ENCODE measurements at regions not wholly inside any gene's neighbourhood (a gene's known extent, or its start where the extent isn't known, plus 50 kb on each side); places are given as distances from the start of the nearest gene placed in this dataset.

GRCh38 chr13:62084728-62085127 is 669.1 kb upstream of the PCDH20 start:
- Mint-ChIP-seq H3K27me3 (ENCODE audit: insufficient read depth, low read depth, poor library complexity) (no peaks in the 10 kb centered on the region), H3K36me3 (ENCODE audit: low read depth) (no peaks in the 10 kb centered on the region), H3K4me3 (no peak overlapping the region), H3K9me3 (no peaks in the 10 kb centered on the region), H3K27ac (no peak overlapping the region), H3K4me1 (peaks cover 13% of the 10 kb centered on the region)
- H3F3A ChIP-seq (replicated peaks; ENCODE audit: low read depth) = no peaks in the 10 kb centered on the region
- H2AFZ ChIP-seq = no peak overlapping the region
- no peaks in the 10 kb centered on the region for H3K36me3 ChIP-seq (ENCODE audit: insufficient read depth)
- H3K9me2 ChIP-seq (ENCODE audit: insufficient read depth) = no peaks in the 10 kb centered on the region
- no peak overlapping the region for H3K4me3 ChIP-seq
- no peak overlapping the region for H3K27ac ChIP-seq (ENCODE audit: low read depth)
- DNase-seq (ENCODE audit: low spot score) = no peak
- H3K27me3 ChIP-seq (ENCODE audit: insufficient read depth) = no peaks in the 10 kb centered on the region
- TF ChIP-seq ZNF114 (CRISPR knock-in tag; IDR thresholded peaks at IDR 0.05) (no peak), JUNB (IDR thresholded peaks at IDR 0.05; ENCODE audit: unreplicated experiment) (no peak)
- TF ChIP-seq, protein P1, sequence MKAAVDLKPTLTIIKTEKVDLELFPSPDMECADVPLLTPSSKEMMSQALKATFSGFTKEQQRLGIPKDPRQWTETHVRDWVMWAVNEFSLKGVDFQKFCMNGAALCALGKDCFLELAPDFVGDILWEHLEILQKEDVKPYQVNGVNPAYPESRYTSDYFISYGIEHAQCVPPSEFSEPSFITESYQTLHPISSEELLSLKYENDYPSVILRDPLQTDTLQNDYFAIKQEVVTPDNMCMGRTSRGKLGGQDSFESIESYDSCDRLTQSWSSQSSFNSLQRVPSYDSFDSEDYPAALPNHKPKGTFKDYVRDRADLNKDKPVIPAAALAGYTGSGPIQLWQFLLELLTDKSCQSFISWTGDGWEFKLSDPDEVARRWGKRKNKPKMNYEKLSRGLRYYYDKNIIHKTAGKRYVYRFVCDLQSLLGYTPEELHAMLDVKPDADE (IDR thresholded peaks at IDR 0.05) = no peak
- no peaks in the 10 kb centered on the region for H4K20me1 ChIP-seq (replicated peaks; ENCODE audit: insufficient read depth)
- no peak for ATAC-seq
- no peak overlapping the region for H3K4me2 ChIP-seq
- peaks cover 7% of the 10 kb centered on the region; the same call in 1 of the 2 replicates for H3K4me1 ChIP-seq (ENCODE audit: insufficient read depth)
- H3K79me2 ChIP-seq (replicated peaks; ENCODE audit: insufficient read depth) = no peaks in the 10 kb centered on the region

DNA sequence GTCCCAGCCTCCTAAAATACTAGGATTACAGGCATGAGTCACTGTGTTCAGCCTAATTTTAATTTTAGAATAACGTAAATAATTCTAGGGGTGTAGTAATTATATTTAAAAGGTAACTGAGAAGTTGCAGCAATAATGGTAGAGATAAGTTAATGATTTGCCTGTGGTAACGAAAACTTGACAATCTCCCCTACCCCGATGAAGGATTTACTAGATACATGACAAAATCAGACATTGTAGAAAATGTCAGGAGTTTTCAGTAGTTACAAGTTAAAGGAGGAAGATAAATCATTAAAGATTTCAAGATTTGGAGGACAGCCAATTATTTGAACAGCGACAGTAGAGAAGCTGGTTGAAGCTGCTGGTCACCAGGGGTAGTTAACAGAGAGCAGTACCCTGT is 652.2 kb upstream of the PCDH20 start:
- H3K4me3 Mint-ChIP-seq = no peak overlapping the region
- no peak overlapping the region for H2AFZ ChIP-seq
- H3K27me3 ChIP-seq (ENCODE audit: insufficient read depth) = no peaks in the 10 kb centered on the region
- H3K27ac ChIP-seq (ENCODE audit: low read depth) = no peak overlapping the region
- H4K20me1 ChIP-seq (replicated peaks; ENCODE audit: insufficient read depth) = no peaks in the 10 kb centered on the region
- H3K79me2 ChIP-seq (replicated peaks; ENCODE audit: insufficient read depth) = no peaks in the 10 kb centered on the region
- H3K4me2 ChIP-seq = no peak overlapping the region
- H3K36me3 Mint-ChIP-seq (ENCODE audit: low read depth) = no peaks in the 10 kb centered on the region
- no peaks in the 10 kb centered on the region for H3K9me3 Mint-ChIP-seq
- no peaks in the 10 kb centered on the region for H3K9me2 ChIP-seq (ENCODE audit: insufficient read depth)
- no peaks in the 10 kb centered on the region for H3K4me1 ChIP-seq (ENCODE audit: insufficient read depth)
- no peak for ATAC-seq
- H3K27ac Mint-ChIP-seq = no peak overlapping the region
- no peaks in the 10 kb centered on the region for H3K27me3 Mint-ChIP-seq (ENCODE audit: insufficient read depth, low read depth, poor library complexity)
- H3K4me3 ChIP-seq = no peak overlapping the region
- no peak for DNase-seq (ENCODE audit: low spot score)
- no peaks in the 10 kb centered on the region for H3F3A ChIP-seq (replicated peaks; ENCODE audit: low read depth)
- H3K4me1 Mint-ChIP-seq = no peaks in the 10 kb centered on the region
- H3K36me3 ChIP-seq (ENCODE audit: insufficient read depth) = no peaks in the 10 kb centered on the region
- TF ChIP-seq CREB1 (CRISPR knock-in tag; IDR thresholded peaks at IDR 0.05; ENCODE audit: low read depth) = no peak
- no peak for TF ChIP-seq ZNF462 (CRISPR knock-in tag; IDR thresholded peaks at IDR 0.05)
- TF ChIP-seq REST (IDR thresholded peaks at IDR 0.05; ENCODE audit: unreplicated experiment) = no peak
- no peak for TF ChIP-seq ZNF114 (CRISPR knock-in tag; IDR thresholded peaks at IDR 0.05)
- TF ChIP-seq, protein P2, sequence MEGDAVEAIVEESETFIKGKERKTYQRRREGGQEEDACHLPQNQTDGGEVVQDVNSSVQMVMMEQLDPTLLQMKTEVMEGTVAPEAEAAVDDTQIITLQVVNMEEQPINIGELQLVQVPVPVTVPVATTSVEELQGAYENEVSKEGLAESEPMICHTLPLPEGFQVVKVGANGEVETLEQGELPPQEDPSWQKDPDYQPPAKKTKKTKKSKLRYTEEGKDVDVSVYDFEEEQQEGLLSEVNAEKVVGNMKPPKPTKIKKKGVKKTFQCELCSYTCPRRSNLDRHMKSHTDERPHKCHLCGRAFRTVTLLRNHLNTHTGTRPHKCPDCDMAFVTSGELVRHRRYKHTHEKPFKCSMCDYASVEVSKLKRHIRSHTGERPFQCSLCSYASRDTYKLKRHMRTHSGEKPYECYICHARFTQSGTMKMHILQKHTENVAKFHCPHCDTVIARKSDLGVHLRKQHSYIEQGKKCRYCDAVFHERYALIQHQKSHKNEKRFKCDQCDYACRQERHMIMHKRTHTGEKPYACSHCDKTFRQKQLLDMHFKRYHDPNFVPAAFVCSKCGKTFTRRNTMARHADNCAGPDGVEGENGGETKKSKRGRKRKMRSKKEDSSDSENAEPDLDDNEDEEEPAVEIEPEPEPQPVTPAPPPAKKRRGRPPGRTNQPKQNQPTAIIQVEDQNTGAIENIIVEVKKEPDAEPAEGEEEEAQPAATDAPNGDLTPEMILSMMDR (conservative IDR thresholded peaks at IDR 0.05; ENCODE audit: low read depth in 2 of 2) = no peak
- no peak for TF ChIP-seq JUNB (IDR thresholded peaks at IDR 0.05; ENCODE audit: unreplicated experiment)
- no peak for TF ChIP-seq POLR2AphosphoS5 (IDR thresholded peaks at IDR 0.05; ENCODE audit: low read depth)
- no peak for TF ChIP-seq NANOG (IDR thresholded peaks at IDR 0.05; ENCODE audit: borderline replicate concordance)
- TF ChIP-seq STAT1 (IDR thresholded peaks at IDR 0.05; ENCODE audit: unreplicated experiment) = no peak

Data from GM23338 (cell line).